ENCODE measurements at regions not wholly inside any gene's neighbourhood (a gene's known extent, or its start where the extent isn't known, plus 50 kb on each side); places are given as distances from the start of the nearest gene placed in this dataset.

GRCh38 chr17:79446399-79447009 lies 164.3 kb downstream of the RBFOX3 start:
- TF ChIP-seq, protein P1, sequence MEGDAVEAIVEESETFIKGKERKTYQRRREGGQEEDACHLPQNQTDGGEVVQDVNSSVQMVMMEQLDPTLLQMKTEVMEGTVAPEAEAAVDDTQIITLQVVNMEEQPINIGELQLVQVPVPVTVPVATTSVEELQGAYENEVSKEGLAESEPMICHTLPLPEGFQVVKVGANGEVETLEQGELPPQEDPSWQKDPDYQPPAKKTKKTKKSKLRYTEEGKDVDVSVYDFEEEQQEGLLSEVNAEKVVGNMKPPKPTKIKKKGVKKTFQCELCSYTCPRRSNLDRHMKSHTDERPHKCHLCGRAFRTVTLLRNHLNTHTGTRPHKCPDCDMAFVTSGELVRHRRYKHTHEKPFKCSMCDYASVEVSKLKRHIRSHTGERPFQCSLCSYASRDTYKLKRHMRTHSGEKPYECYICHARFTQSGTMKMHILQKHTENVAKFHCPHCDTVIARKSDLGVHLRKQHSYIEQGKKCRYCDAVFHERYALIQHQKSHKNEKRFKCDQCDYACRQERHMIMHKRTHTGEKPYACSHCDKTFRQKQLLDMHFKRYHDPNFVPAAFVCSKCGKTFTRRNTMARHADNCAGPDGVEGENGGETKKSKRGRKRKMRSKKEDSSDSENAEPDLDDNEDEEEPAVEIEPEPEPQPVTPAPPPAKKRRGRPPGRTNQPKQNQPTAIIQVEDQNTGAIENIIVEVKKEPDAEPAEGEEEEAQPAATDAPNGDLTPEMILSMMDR (conservative IDR thresholded peaks at IDR 0.05 in 1 of 2, IDR thresholded peaks at IDR 0.05 in 1 of 2; ENCODE audit: extremely low read depth in 1 of 2, insufficient read depth in 1 of 2, low read depth in 1 of 2, low read length in 2 of 2): no peak
- TF ChIP-seq EZH2 (IDR thresholded peaks at IDR 0.05; ENCODE audit: borderline replicate concordance, low read length): no peak

Measured in mammary epithelial cell (primary cell).